ENCODE measurements at regions not wholly inside any gene's neighbourhood (a gene's known extent, or its start where the extent isn't known, plus 50 kb on each side); places are given as distances from the start of the nearest gene placed in this dataset.

GRCh38 chr2:103781313-103781712, 1019.5 kb downstream of the TMEM182 start:
- Histone ChIP-seq H3K4me3 (no peak overlapping the region), H3K4me1 (no peaks in the 10 kb centered on the region), H3K9me3 (no peaks in the 10 kb centered on the region), H3K27ac (no peak overlapping the region), H3K4me2 (no peak overlapping the region)
- ChIA-PET CTCF (no interaction called here), POLR2A (no interaction called here)
- TF ChIP-seq ESRRA (IDR thresholded peaks at IDR 0.05; ENCODE audit: borderline replicate concordance, low read length): no peak
- no peak for TF ChIP-seq USF2 (IDR thresholded peaks at IDR 0.05)
- no peak for TF ChIP-seq GATA3 (IDR thresholded peaks at IDR 0.05; ENCODE audit: borderline replicate concordance)
- TF ChIP-seq FOXS1 (CRISPR knock-in tag; IDR thresholded peaks at IDR 0.05): no peak
- no peak for TF ChIP-seq BCL3 (IDR thresholded peaks at IDR 0.05)
- no peak for TF ChIP-seq RCOR1 (IDR thresholded peaks at IDR 0.05; ENCODE audit: low read depth, low read length)
- no peak for DNase-seq (ENCODE audit: low read depth in 1 of 2, low spot score in 1 of 2)
- no peak for ATAC-seq
- no peak for FAIRE-seq
- WGBS (ENCODE audit: missing lambda C conversion rate): 2% methylated on average over 2 of the region's 2 CpGs

- WGBS (ENCODE audit: missing lambda C conversion rate): 20% methylated on average over 2 of the region's 2 CpGs
- no peak for FAIRE-seq
- POLR2A ChIA-PET: no interaction called here
Observed at GRCh38 chr2:103784261-103784660, 1022.4 kb downstream of the TMEM182 start.

GRCh38 chr2:103785432-103785831, 1023.6 kb downstream of the TMEM182 start:
- no peak for FAIRE-seq
- ChIA-PET CTCF (no interaction called here), POLR2A (no interaction called here)
- no peak for TF ChIP-seq HDAC2 (IDR thresholded peaks at IDR 0.05)
- no peak for TF ChIP-seq TP53 (CRISPR knock-in tag; IDR thresholded peaks at IDR 0.05)
- no peak for TF ChIP-seq HOXB13 (CRISPR knock-in tag; IDR thresholded peaks at IDR 0.05; ENCODE audit: low read depth)
- TF ChIP-seq FOSL2 (IDR thresholded peaks at IDR 0.05): no peak
- no peak for TF ChIP-seq FOSL2 (CRISPR knock-in tag; IDR thresholded peaks at IDR 0.05)
- no peak for TF ChIP-seq EHF (CRISPR knock-in tag; IDR thresholded peaks at IDR 0.05)
- no peak for TF ChIP-seq CBX8 (IDR thresholded peaks at IDR 0.05)
- no peak for TF ChIP-seq ZNF302 (CRISPR knock-in tag; IDR thresholded peaks at IDR 0.05)
- no peak for TF ChIP-seq MYC (IDR thresholded peaks at IDR 0.05; ENCODE audit: borderline replicate concordance, low read length)
- TF ChIP-seq CBX2 (IDR thresholded peaks at IDR 0.05; ENCODE audit: borderline replicate concordance, low read depth): no peak
- no peak for TF ChIP-seq ZC3H11A (IDR thresholded peaks at IDR 0.05)
- TF ChIP-seq ESRRA (IDR thresholded peaks at IDR 0.05; ENCODE audit: borderline replicate concordance, low read length): no peak
- TF ChIP-seq NR3C1 (IDR thresholded peaks at IDR 0.05): no peak
- no peak for TF ChIP-seq KDM5A (IDR thresholded peaks at IDR 0.05)
- no peak for TF ChIP-seq MAZ (IDR thresholded peaks at IDR 0.05; ENCODE audit: borderline replicate concordance, low read depth, low read length)
- TF ChIP-seq EP300 (IDR thresholded peaks at IDR 0.05): no peak
- TF ChIP-seq REST (IDR thresholded peaks at IDR 0.05): no peak
- no peak for TF ChIP-seq FOSB (CRISPR knock-in tag; IDR thresholded peaks at IDR 0.05)
- no peak for ATAC-seq
- WGBS (ENCODE audit: missing lambda C conversion rate): 6% methylated on average over 1 of the region's 1 CpG
- H3K27ac ChIP-seq: no peak overlapping the region
- H3K4me2 ChIP-seq: no peak overlapping the region
- H3K9me3 ChIP-seq: no peaks in the 10 kb centered on the region
- no peaks in the 10 kb centered on the region for H3K4me1 ChIP-seq
- no peak for DNase-seq (ENCODE audit: low read depth in 1 of 2, low spot score in 1 of 2)
- H3K4me3 ChIP-seq: no peak overlapping the region

More at GRCh38 chr2:103784261-103784660, 1022.4 kb downstream of the TMEM182 start:
- ATAC-seq: no peak
- Histone ChIP-seq H3K4me1 (no peaks in the 10 kb centered on the region), H3K4me3 (no peak overlapping the region), H3K27ac (no peak overlapping the region), H3K4me2 (no peak overlapping the region), H3K9me3 (no peaks in the 10 kb centered on the region)
- no peak for DNase-seq (ENCODE audit: low read depth in 1 of 2, low spot score in 1 of 2)
- no peak for TF ChIP-seq ESRRA (IDR thresholded peaks at IDR 0.05; ENCODE audit: borderline replicate concordance, low read length)
- no peak for TF ChIP-seq CHD2 (IDR thresholded peaks at IDR 0.05; ENCODE audit: low read length, partially characterized antibody)
- TF ChIP-seq HOXB5 (CRISPR knock-in tag; IDR thresholded peaks at IDR 0.05): no peak
- no peak for TF ChIP-seq KDM5A (IDR thresholded peaks at IDR 0.05)
- TF ChIP-seq MYC (IDR thresholded peaks at IDR 0.05; ENCODE audit: borderline replicate concordance, low read length): no peak
- CTCF ChIA-PET: no interaction called here
